GM19468 (cell line): ENCODE measurements at regions not wholly inside any gene's neighbourhood (a gene's known extent, or its start where the extent isn't known, plus 50 kb on each side); places are given as distances from the start of the nearest gene placed in this dataset.
"Not testable (repeated sequence)": the region's sequence is repeated elsewhere in the genome, so short reads cannot be mapped to it uniquely, and the experiment has no call there.

Experiments used
- ATAC-seq: cut with Tn5 transposase; IDR thresholded peaks from one replicate; pipeline ENCODE4 v1.9.1; 2021; ENCODE audit warnings: mild to moderate bottlenecking, moderate library complexity, moderate number of reproducible peaks; ENCODE audit not compliant: unreplicated experiment; ENCODE audit errors: extremely low read depth

DNA sequence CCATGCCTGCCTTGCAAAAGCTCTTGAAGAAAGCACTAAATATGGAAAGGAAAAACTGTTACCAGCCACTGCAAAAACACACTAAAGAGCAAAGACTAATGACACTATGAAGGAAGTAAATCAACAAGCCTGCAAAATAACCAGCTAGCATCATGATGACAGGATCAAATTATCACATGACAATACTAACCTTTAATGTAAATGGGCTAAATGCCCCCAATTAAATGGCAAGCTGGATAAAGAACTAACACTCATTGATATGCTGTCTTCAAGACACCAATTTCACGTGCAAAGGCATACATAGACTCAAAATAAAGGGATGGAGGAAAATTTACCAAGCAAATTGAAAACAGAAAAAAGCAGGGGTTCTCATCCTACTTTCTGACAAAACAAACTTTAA is 231.8 kb upstream of the RGMB start:
- no peak for ATAC-seq

DNA sequence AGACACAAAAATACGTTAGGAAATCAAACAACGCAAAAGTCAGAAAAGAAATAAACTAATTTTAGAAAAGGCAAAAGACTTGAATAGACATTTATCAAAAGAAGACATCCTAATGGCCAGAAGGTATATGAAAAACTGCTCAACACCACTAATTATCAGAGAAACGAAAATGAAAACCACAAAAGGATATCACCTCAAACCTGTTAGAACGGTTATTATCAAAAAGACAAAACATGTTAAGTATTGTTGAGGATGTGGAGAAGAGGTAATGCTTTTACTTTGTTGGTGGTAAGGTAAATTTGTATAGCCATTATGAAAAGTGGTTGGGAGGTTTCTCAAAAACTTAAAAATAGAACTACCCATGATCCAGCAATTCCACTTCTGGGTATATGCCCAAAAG is 230.0 kb upstream of the RGMB start:
- peak; percentile 14 for ATAC-seq

DNA sequence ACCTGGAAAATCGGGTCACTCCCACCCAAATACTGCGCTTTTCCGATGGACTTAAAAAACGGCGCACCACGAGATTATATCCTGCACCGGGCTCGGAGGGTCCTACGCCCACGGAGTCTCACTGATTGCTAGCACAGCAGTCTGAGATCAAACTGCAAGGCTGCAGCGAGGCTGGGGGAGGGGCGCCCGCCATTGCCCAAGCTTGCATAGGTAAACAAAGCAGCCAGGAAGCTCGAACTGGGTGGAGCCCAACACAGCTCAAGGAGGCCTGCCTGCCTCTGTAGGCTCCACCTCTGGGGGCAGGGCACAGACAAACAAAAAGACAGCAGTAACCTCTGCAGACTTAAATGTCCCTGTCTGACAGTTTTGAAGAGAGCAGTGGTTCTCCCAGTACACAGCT is 226.5 kb upstream of the RGMB start:
- not testable (repeated sequence) for ATAC-seq

DNA sequence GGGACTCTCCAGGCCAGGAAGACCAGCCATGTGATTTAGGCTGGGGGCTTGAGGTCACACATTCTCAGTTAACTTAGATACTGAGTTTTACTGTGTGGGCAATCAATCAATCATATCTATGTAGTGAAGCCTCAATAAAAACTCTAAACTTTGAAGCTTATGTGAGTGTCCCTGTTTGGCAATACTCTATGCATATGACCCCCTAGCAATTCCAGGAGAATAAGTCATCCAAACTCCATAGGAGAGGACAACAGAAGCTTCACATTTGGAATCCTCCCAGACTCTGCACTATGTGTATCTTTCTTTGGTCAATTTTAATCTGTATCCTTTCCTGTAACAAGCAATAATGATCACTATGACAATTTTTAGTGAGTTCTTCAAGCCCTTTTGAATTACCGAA is 216.8 kb upstream of the RGMB start:
- ATAC-seq, result no peak

DNA sequence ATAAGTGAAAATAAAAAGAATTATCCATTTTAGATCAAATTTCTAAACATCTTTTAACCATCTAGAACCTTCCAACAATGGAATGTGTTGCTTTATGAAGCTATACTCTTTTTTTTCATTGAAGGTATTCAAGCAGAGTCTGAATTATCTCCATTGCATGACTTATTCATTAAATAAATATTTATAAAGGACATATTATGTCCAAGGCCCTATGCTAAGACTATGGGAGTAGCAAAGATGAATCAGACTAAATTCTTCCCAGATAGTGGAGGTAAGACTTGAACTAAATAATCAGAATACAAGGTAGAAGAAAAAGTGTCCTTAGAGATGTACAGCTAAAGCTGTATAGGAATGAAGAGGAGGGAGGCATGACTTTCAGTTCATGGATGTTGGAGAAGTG is 215.5 kb upstream of the RGMB start:
- ATAC-seq, result no peak

DNA sequence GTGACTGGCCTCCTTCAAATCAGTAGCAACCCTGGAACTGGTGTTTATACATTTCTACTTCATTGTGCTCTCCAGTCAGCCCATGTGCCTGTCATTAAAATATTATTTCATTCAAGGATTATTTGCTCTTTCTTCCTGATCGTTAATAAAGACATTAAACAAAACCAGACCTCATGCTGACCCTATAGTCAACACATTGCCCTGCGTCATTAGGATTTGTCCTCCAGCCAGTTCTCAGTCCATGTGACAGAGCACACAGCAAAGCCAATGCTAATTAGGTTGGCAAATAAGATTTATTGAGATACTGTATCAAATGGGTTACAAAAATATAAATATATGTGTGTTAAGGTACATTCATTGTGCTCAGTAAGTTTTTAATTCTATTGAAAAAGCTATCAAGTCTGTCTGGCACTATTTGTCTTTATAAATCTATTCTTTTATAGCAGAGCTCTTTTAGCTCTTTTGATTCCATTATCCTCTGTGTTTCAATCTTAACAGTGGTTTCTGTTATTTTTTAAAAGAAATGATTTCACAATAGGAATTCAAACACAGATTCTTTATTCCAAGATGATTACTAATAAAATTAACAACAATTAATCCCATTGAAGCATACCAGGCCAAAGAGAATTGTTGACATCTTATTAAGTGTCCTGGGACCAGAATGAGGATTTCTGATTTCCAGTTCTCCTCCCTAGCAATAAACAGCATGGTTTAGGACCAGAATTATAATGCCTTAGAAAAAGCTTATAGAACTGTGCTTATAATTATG is 209.4 kb upstream of the RGMB start:
- ATAC-seq, result no peak

DNA sequence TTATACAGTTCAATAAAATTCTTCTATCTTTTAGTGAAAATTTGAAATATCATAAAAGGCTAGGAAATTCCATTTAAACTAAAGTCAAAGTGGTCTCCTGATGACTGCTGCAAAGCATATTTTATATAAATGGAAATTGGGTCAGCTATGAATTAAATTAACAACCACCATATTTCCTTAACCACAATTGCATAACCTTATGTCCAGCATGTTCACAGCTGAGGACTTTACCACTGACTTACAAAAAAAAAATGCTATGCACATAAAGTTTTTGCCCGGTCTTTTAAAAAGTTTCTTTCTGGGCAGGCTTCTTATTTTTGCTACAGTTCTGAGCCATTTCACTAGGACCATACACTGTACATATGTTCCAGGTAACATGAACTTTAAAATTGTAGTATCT is 208.6 kb upstream of the RGMB start:
- no peak for ATAC-seq

DNA sequence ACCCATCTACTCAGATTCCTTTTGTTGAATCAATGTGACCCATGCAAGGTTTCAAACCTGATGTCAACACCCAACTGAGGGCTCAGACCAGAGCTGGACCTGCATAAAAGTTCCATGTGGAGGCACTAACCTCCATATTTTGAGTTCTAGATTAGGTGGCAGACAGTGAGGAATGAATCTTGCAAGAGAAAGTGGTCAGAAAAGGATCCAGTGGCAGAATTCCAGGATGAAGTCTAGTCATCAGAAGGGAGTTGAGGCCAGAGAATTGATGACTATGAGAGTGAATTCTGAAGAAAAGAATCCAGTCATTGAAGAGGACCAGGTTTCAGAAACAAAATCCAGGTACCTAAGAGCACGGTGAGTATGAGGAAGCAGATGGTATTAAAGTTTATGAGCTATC is 205.1 kb upstream of the RGMB start:
- ATAC-seq, result no peak

DNA sequence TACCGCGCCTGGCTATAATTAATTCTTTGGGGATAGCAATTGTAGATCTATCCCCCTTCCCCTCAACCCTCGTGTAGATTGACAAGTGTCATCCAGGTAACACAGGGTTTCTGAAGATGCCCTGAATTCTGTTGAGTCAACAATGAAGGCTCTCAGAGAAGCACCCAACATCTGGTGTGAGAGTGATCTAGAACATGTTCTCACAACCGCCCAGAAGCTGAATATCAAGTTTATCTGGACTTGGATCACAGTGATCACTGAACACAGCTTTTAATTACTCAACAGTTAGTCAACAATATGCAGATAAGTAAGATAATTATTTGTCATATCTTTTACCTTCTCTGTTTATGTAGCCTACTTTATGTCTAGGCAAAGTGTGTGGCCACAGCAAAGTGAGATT is 204.2 kb upstream of the RGMB start:
- ATAC-seq, result no peak

DNA sequence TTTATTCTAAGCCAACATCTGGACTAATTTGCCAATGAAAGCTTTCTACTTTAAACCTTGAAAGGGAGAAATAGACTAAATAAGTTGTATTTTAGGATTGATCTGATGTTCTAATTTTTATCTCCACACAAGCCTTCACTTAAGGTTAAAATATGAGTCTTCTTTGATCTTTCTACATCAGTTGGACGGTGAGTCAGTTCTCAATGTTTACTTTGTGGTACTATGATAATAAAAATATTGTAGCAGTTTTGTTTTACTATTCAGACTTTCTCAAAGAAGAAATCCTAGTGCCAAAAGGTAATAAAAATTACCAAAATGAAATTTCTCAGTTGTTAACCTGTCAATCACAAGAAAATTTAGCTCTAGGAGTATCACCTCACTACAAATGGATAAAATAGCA is 203.5 kb upstream of the RGMB start:
- ATAC-seq, result no peak

DNA sequence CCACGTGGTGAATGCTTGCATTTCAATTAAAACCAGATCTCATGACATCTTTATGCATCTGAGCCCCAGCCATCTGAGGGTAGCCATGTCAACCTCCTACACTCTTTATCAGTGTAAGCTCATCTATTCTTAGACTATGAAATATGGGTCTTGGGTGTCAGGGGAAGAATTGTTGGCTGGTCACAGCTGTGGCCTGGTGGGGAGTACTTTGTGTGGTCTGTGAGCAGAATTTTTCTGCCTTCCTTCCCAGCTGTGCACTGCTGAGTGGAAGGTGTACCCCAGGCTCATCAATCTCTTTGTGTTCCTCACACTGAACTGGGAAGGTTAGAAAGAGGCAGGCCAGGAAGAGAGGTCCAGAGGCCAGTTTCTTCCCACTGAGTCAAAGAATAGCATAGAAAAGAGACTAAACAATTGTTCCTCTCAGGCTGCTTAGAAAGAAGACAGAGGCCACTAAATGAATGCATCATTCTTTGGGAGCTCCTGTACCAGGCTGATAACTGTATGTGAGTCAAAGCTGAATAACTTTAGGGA is 202.7 kb upstream of the RGMB start:
- no peak for ATAC-seq

DNA sequence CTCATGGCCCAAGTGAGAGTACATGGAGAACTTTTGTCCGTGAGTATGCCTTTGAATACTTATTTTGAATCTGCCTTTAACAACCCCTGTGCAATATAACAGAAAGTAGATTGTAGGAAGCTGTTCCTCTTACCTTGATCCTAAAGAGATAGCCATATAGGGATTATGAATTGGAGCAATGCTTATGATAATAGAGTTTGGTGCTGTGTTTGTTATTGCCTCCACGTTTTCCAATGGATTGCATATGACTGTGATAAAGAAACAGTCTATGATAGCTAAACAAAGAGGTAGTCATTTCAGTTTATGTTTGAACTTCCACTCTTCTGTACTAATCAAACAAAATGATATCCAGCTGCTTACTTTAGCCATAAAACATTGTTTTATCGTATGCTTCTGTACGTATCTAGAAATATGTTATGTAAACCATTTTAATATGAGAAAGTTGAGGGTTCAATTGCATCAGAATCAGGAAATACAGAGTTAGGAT is 199.6 kb upstream of the RGMB start:
- no peak for ATAC-seq

DNA sequence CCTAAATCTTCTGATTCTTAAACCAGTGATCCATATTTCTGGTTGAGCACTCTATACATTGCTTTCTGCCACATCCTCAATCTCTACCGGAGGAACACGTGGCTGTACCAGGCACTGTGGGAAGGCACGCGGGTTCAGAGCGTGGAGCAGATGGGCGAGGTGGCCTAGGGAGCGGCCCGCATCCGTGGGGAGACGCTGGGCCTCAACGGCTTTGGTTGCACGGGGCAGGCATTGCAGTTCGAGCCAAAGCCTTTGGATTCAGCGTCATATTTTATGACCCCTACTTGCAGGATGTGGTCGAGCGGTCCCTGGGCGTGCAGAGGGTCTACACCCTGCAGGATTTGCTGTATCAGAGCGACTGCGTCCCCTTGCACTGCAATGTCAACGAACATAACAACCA is 197.2 kb upstream of the RGMB start:
- ATAC-seq, result no peak

DNA sequence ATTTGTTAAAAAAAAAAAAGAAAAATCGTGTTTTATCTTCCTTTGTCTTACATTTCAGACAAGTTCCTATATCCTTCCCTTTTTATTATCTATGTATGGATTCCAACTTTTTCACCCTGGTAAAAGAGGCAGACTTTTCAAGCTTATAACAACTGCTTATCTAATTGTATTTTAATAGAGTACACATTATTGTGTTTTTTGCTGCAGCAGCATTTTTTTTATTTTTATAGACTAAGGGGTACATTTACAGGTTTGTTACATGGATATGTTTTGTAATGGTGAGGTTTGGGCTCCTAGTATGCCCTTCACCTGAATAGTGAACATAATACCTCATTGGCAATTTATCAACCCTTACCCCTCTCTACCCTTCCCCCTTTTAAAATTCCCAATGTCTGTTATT is 195.0 kb upstream of the RGMB start:
- ATAC-seq, result no peak

DNA sequence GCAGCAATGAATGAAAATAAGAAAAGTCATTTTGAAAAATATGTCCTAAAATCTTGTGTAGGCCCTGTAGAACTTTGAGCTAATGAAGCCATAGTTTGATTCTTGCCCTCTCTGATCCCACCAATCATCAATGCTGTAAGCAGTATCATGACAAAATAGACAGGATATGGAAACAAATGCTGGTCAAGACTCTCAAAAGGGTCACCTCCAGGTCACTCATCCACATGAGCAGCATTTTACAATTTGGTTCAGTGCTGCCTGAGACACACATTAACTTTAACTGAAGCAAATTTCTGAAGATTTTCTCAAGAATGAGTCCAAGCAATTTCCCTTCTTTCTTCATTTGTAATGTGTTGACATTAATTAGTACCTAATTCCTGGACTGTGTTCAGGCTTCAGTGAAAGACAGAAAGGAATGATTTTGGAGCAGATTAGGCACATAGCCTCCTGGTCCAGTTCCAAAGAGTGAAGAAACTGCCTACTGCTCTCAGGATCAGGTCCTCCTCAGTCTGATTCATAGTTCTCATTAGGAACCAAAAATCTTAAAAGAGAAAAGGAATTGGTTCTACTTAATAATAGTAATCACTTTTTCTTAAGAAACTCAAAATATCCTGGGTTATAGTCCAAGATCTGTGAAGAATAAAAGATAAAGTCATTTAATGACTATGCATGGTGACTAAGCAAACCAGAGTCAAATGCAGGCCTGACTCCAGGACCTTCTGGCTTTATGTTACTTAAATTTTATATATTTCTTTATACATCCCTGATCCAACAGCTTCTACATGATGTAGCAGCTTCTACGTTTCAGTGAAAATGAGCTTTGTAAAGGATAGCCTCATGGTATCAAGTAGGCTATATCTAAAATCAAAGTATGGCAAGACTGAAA is 192.1 kb upstream of the RGMB start:
- ATAC-seq, result no peak

DNA sequence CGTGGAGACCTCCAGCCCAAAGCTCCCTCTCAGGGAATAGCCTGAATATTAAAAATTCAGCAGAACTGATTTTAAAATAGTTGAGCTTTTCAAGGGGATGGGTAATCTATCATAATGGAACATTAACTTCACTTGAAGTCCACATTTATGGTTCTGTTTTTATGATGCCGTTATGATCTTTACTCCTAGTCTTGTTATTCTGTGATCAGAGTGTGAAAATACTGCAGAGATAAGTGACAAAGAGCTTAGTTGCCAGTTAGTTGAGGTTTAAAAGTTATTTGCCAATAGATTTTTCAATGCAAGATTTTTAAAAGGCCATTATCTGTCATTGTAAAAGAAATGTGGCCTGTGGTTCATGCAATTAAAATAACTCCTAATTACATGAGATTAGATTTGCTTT is 189.9 kb upstream of the RGMB start:
- no peak for ATAC-seq

DNA sequence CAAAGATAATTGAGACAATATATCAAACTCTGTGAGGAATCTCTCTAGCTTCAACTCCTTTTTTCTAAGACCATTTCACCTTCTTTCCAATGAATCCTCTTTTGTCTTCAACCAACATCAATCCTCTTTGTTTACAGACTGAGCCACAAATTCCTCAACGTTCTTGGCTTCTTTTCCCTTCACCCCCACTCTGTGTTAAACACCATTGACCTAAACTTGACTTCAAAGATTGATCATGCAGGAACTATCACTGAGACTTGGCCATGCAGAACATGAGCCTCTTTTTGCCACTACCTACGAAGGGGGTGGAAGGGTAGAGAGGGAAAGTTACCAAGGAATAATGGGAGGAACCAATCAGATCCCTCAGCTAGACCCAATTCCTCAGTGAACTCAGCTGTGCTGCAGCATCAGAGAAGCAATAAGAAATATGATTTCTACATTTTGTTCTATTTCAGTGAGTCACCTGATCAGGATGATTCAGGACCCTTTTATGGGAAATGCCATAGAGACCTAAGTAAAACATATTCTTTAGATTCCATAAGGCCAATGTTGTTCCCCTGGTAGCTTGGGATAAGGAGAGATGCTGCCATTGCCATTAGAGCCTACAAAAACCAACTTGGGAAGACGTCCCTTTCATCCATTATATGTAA is 187.7 kb upstream of the RGMB start:
- ATAC-seq, result no peak

DNA sequence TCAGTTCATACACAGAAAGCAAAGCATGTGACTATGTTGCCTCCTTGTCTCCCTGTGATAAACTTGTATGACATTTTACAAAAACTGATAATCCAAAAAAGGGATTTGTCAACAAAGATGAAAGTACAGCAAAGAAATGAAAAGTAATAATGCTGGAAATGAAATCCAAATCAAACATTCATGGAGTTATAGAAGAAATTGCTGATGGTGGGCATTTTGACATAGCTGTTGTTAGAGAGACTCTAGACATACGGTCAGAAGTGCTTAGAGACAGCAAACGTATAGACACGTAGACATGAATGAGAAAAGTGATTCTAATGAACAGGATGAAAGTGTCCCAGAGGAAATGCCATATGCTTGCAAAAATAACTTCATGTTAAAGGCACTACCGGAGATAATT is 186.9 kb upstream of the RGMB start:
- no peak for ATAC-seq

DNA sequence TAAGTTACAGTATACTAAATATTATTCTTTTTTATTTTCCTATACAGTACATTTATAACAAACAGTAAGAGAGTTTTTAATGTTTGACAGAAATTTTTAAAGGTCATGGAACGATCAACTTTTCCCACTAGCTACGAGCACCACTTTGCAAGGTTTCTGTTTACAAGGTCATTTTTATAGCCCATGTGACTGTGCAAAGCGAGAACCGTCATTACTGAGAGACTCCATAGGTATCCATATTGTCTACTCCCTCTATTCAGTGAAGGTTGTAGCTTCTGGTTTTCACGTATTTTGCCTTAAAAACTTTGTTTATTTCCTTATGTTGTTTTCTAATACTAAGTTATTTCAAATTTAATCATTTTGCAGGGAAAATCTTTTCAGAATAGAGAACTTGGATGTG is 186.3 kb upstream of the RGMB start:
- no peak for ATAC-seq

DNA sequence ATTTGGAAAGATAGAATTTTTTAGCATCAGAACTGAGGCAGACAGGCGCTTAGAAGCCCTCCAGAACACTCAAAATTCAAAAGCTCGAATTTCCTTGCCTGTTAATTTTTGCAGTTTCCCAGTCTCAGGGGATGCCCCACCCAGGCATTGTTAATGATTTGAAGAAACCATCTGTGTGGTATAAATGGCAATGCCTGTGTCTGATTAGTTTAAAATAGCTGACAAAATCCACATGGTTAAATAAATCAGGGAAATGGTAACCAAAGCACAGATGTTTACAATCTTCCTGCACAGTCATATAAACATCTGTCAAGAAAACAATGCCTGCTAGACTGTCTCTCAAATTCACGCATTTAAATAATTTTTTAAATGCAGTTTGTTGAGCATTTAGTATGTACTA is 185.2 kb upstream of the RGMB start:
- ATAC-seq, result no peak

DNA sequence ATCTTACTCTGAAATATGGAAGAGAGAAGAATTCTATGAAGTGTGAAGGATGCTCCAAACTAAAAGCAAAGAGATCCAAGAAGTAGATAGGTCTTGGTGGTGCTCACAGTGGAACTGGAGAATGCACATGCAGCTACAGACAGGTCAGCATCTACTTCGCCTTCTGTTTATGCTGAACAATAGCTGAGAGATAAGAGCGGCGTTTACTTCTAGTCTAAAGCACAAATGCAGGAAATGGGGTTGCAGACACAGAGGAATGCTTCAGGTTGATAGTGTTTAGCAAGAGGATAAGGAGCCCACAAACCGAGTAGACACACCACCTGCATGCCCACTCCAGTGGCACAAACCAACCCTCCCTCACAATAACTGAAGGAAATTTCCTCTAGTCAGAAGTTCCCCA is 180.0 kb upstream of the RGMB start:
- no peak for ATAC-seq
